ENCODE measurements at regions not wholly inside any gene's neighbourhood (a gene's known extent, or its start where the extent isn't known, plus 50 kb on each side); places are given as distances from the start of the nearest gene placed in this dataset.

DNA sequence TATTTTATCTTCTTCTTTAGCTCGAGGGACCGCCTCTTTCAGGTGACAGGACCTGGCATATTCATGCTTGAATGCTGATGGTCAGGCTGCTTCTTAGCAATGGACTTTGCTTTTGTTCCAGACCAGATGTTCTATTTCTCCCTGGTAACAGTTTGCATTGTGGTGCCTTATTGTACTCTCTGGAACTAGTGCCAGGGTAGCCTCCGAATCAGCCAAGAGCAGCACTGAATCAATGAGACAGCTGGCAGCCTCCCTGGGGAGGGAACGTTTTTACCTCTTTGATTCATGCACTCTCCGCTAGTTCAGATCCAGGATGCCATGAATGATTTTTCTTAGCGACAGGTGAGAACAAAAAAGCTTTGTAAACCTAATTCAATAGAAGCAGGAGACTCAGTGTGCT, 54.1 kb upstream of the NXPH1 start:
- no peak for DNase-seq (ENCODE audit: low read depth)

DNA sequence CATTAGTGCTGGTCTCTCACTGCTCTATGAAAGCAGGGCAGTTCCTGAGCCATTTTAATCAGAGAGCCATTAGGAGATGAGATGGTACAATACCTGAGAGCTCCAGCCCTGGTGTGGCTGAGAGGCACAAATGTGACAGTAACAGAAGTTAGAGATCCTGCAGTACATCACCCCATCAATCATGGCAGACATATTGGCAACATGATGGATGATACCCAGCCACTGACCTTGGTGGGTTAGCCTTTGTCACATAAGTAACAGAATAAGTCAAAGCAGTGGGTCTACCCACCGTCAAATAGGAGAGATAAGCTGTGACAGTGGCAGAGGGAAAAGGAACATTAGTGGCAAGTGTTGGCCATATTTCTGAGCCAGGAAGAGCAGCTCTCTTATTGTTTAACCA, 53.3 kb upstream of the NXPH1 start:
- no peak for DNase-seq (ENCODE audit: low read depth)

DNA sequence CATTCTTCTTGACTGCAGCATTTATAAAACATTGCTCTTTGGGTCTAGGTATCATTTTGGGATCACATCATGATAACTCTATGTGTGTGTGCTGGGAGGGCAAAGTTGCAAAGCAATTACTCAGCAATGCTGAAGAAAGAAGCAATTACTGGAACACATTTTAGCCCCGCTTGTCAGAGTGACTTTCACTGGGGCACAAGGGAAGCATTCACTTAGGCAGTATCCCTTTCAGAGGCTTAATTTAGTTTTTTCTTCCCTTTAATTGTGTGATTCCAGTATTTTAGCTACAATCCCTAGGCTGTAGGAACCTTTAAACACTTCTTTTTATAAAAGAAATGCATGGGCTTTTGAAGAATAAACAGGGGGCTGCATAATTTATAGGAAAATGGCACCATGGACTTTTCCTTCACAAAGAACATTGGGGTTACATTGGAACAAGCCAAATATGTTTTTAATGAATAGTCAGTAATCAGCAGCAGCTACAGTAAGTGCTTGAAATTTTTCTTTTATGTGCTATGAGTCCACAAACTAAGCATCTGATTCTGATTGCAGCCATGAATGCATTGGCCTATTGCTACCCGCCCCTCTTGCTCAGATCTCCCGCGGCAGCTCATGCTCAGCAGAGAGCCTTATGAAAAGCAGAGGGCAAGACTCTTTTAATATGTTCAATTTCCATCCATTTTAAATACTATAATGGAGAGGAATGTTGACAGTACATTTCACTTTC, 51.2 kb upstream of the NXPH1 start:
- DNase-seq (ENCODE audit: low read depth): no peak

All from M059J (cell line).